HG03354 (cell line): ENCODE measurements at regions not wholly inside any gene's neighbourhood (a gene's known extent, or its start where the extent isn't known, plus 50 kb on each side); places are given as distances from the start of the nearest gene placed in this dataset.

ENCODE experiments used
- ATAC-seq: cut with Tn5 transposase; IDR thresholded peaks from one replicate; pipeline ENCODE4 v1.9.1; 2021; ENCODE audit warnings: mild to moderate bottlenecking; ENCODE audit not compliant: unreplicated experiment, poor library complexity, severe bottlenecking

GRCh38 chr1:37085393-37085792 lies 51.1 kb upstream of the GRIK3 start:
- no peak for ATAC-seq

GRCh38 chr1:37089750-37090149 lies 55.4 kb upstream of the GRIK3 start:
- no peak for ATAC-seq

- no peak for ATAC-seq
Measured at GRCh38 chr1:37090671-37091070, 56.4 kb upstream of the GRIK3 start.

GRCh38 chr1:37092937-37093336 lies 58.6 kb upstream of the GRIK3 start:
- no peak for ATAC-seq

- ATAC-seq: no peak
Measured at GRCh38 chr1:37094302-37094701, 60.0 kb upstream of the GRIK3 start.

GRCh38 chr1:37096523-37096922 lies 62.2 kb upstream of the GRIK3 start:
- ATAC-seq: no peak

GRCh38 chr1:37097731-37098130 lies 63.4 kb upstream of the GRIK3 start:
- no peak for ATAC-seq

GRCh38 chr1:37098237-37098636 lies 63.9 kb upstream of the GRIK3 start:
- ATAC-seq: no peak

- ATAC-seq: no peak
Measured at GRCh38 chr1:37100310-37100709, 66.0 kb upstream of the GRIK3 start.

- ATAC-seq: no peak
Measured at GRCh38 chr1:37102656-37103382, 68.5 kb upstream of the GRIK3 start.

- no peak for ATAC-seq
Measured at GRCh38 chr1:37105911-37106310, 71.6 kb upstream of the GRIK3 start.

- ATAC-seq: no peak
Measured at GRCh38 chr1:37107153-37107907, 73.0 kb upstream of the GRIK3 start.

GRCh38 chr1:37108596-37109188 lies 74.4 kb upstream of the GRIK3 start:
- no peak for ATAC-seq

GRCh38 chr1:37112430-37112829 lies 78.1 kb upstream of the GRIK3 start:
- ATAC-seq: no peak

- ATAC-seq: no peak
Measured at GRCh38 chr1:37113285-37113997, 79.1 kb upstream of the GRIK3 start.

- ATAC-seq: no peak
Measured at GRCh38 chr1:37118790-37119189, 84.5 kb upstream of the GRIK3 start.

- no peak for ATAC-seq
Measured at GRCh38 chr1:37120279-37120678, 86.0 kb upstream of the GRIK3 start.

- ATAC-seq: no peak
Measured at GRCh38 chr1:37123276-37124115, 89.2 kb upstream of the GRIK3 start.

GRCh38 chr1:37124501-37124900 lies 90.2 kb upstream of the GRIK3 start:
- no peak for ATAC-seq

GRCh38 chr1:37125295-37125694 lies 91.0 kb upstream of the GRIK3 start:
- no peak for ATAC-seq
